K562 (cell line): ENCODE measurements at regions not wholly inside any gene's neighbourhood (a gene's known extent, or its start where the extent isn't known, plus 50 kb on each side); places are given as distances from the start of the nearest gene placed in this dataset.
A peak's percentile ranks its signal among the peaks of the same experiment; 100 is the strongest.

Experiments used
- ARID1B ChIP-seq: fragments of 450-650 bp; IDR thresholded peaks from 2 replicates; pipeline ENCODE4 v1.6.1; 2016; ENCODE audit warnings: antibody characterized with exemption, mild to moderate bottlenecking, inconsistent platforms
- ATF3 ChIP-seq, 2 experiments: fragments of 450-650 bp in 1 of 2; sonication (generic) in 1 of 2; formaldehyde crosslinking in 1 of 2; IDR thresholded peaks in 1 of 2; conservative IDR thresholded peaks in 1 of 2; 2 replicates each; pipeline versions ENCODE4 v1.6.1 to v1.8.1; 2016 to 2023; ENCODE audit warnings: mild to moderate bottlenecking in 2 of 2, moderate library complexity in 2 of 2, inconsistent platforms in 1 of 2, missing genetic modification reagents in 1 of 2
- CREM ChIP-seq: IDR thresholded peaks from 2 replicates; pipeline ENCODE4 v1.6.1; 2014; ENCODE audit warnings: antibody characterized with exemption, low read depth
- DMBX1 ChIP-seq: fragments of 250-450 bp; sonication (Bioruptor Pico); IDR thresholded peaks from 2 replicates; pipeline ENCODE4 v1.8.0; 2022; ENCODE audit warnings: inconsistent platforms, mild to moderate bottlenecking, moderate library complexity, borderline replicate concordance
- FOSL1 ChIP-seq: fragments of 200-800 bp; sonication (Bioruptor generic); conservative IDR thresholded peaks from 2 replicates; pipeline ENCODE4 v1.6.1; 2016; ENCODE audit warnings: missing genetic modification characterization, missing compliant biosample characterization
- MEIS2 ChIP-seq: fragments of 450-650 bp; IDR thresholded peaks from 2 replicates; pipeline ENCODE4 v1.6.1; 2014; ENCODE audit warnings: mild to moderate bottlenecking; ENCODE audit not compliant: partially characterized antibody
- MNT ChIP-seq, 2 experiments: fragments of 450-650 bp; conservative IDR thresholded peaks; 2 replicates each; pipeline ENCODE4 v1.6.1; 2017; ENCODE audit warnings: mild to moderate bottlenecking in 2 of 2, moderate library complexity in 2 of 2
- SMARCA4 ChIP-seq: fragments of 450-650 bp; IDR thresholded peaks from 2 replicates; pipeline ENCODE4 v1.6.1; 2016
- ZNF592 ChIP-seq: fragments of 450-650 bp; IDR thresholded peaks from 2 replicates; pipeline ENCODE4 v1.6.1; 2017; ENCODE audit warnings: antibody characterized with exemption, mild to moderate bottlenecking

GRCh38 chr12:93137656-93138612 is 208.8 kb upstream of the EEA1 start (continued):
- TF ChIP-seq ZNF592, result 0 out of 2 replicates have a peak, but pooled peaks have one; percentile 44
- peak; percentile 92 for TF ChIP-seq FOSL1 (tag)
- TF ChIP-seq SMARCA4, result peak; percentile 44; the same call in 1 of the 2 replicates
- no peak for TF ChIP-seq DMBX1
- TF ChIP-seq CREM, result peak; percentile 7; the same call in 1 of the 2 replicates
- TF ChIP-seq MEIS2, result peak; percentile 30
- 0 out of 4 replicates have a peak, but pooled peaks of 1 of the 2 experiments have one; percentile 31 for TF ChIP-seq MNT (conservative IDR thresholded peaks at IDR 0.05)
- peak; percentile 60; the same call in 1 of the 2 replicates for TF ChIP-seq ARID1B
- peak; percentile 85 for TF ChIP-seq ATF3 (IDR thresholded peaks at IDR 0.05)
- TF ChIP-seq ATF3 (CRISPR knock-in tag; conservative IDR thresholded peaks at IDR 0.05), result no peak
